ENCODE measurements at regions not wholly inside any gene's neighbourhood (a gene's known extent, or its start where the extent isn't known, plus 50 kb on each side); places are given as distances from the start of the nearest gene placed in this dataset.

DNA sequence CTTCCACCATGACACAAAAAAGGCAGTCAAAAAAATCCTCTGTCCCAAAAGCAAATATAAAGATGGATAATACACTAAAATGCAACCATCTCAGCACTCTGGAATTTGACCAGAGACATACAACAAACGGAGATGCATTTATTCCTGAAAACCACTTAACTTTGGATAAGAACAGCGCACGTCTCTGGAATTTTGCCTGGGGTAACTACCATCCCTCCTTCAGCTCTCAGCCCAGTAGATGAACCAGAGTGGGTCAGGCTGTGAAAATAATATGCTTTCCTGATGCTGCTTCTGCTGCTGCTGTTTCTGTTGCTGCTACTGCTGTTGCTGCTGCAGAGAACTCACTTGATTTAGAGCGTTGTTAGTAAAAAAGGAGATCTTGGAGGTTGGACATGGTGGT lies 133.8 kb upstream of the ACVR2A start:
- TF ChIP-seq OSR1 (CRISPR knock-in tag; IDR thresholded peaks at IDR 0.05) (no peak), ARNTL (CRISPR knock-in tag; IDR thresholded peaks at IDR 0.05; ENCODE audit: borderline replicate concordance, low read depth) (no peak), ZFP30 (CRISPR knock-in tag; IDR thresholded peaks at IDR 0.05) (no peak), ISL1 (CRISPR knock-in tag; IDR thresholded peaks at IDR 0.05) (no peak), GLIS3 (CRISPR knock-in tag; IDR thresholded peaks at IDR 0.05) (no peak), ZNF70 (CRISPR knock-in tag; IDR thresholded peaks at IDR 0.05) (no peak), ESRRG (CRISPR knock-in tag; IDR thresholded peaks at IDR 0.05) (no peak), ZNF8 (CRISPR knock-in tag; IDR thresholded peaks at IDR 0.05) (no peak), RARB (CRISPR knock-in tag; IDR thresholded peaks at IDR 0.05) (no peak), PATZ1 (CRISPR knock-in tag; IDR thresholded peaks at IDR 0.05; ENCODE audit: borderline replicate concordance) (no peak), ZNF565 (CRISPR knock-in tag; conservative IDR thresholded peaks at IDR 0.05; ENCODE audit: low read depth) (no peak), TCF4 (CRISPR knock-in tag; IDR thresholded peaks at IDR 0.05; ENCODE audit: borderline replicate concordance) (no peak), ZC3H10 (CRISPR knock-in tag; IDR thresholded peaks at IDR 0.05) (no peak)
- TF ChIP-seq, protein P1, sequence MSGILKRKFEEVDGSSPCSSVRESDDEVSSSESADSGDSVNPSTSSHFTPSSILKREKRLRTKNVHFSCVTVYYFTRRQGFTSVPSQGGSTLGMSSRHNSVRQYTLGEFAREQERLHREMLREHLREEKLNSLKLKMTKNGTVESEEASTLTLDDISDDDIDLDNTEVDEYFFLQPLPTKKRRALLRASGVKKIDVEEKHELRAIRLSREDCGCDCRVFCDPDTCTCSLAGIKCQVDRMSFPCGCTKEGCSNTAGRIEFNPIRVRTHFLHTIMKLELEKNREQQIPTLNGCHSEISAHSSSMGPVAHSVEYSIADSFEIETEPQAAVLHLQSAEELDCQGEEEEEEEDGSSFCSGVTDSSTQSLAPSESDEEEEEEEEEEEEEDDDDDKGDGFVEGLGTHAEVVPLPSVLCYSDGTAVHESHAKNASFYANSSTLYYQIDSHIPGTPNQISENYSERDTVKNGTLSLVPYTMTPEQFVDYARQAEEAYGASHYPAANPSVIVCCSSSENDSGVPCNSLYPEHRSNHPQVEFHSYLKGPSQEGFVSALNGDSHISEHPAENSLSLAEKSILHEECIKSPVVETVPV (CRISPR knock-in tag; IDR thresholded peaks at IDR 0.05): no peak
- no peak for ATAC-seq

- no peak for TF ChIP-seq PATZ1 (CRISPR knock-in tag; IDR thresholded peaks at IDR 0.05; ENCODE audit: borderline replicate concordance)
- TF ChIP-seq, protein P2, sequence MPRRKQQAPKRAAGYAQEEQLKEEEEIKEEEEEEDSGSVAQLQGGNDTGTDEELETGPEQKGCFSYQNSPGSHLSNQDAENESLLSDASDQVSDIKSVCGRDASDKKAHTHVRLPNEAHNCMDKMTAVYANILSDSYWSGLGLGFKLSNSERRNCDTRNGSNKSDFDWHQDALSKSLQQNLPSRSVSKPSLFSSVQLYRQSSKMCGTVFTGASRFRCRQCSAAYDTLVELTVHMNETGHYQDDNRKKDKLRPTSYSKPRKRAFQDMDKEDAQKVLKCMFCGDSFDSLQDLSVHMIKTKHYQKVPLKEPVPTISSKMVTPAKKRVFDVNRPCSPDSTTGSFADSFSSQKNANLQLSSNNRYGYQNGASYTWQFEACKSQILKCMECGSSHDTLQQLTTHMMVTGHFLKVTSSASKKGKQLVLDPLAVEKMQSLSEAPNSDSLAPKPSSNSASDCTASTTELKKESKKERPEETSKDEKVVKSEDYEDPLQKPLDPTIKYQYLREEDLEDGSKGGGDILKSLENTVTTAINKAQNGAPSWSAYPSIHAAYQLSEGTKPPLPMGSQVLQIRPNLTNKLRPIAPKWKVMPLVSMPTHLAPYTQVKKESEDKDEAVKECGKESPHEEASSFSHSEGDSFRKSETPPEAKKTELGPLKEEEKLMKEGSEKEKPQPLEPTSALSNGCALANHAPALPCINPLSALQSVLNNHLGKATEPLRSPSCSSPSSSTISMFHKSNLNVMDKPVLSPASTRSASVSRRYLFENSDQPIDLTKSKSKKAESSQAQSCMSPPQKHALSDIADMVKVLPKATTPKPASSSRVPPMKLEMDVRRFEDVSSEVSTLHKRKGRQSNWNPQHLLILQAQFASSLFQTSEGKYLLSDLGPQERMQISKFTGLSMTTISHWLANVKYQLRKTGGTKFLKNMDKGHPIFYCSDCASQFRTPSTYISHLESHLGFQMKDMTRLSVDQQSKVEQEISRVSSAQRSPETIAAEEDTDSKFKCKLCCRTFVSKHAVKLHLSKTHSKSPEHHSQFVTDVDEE (CRISPR knock-in tag; IDR thresholded peaks at IDR 0.05): no peak
- no peak for TF ChIP-seq CSDC2 (CRISPR knock-in tag; IDR thresholded peaks at IDR 0.05)
- no peak for TF ChIP-seq ZNF8 (CRISPR knock-in tag; IDR thresholded peaks at IDR 0.05)
- no peak for TF ChIP-seq ZFP30 (CRISPR knock-in tag; IDR thresholded peaks at IDR 0.05)
- no peak for ATAC-seq
Measured at GRCh38 chr2:147709655-147710054, 135.2 kb upstream of the ACVR2A start.

DNA sequence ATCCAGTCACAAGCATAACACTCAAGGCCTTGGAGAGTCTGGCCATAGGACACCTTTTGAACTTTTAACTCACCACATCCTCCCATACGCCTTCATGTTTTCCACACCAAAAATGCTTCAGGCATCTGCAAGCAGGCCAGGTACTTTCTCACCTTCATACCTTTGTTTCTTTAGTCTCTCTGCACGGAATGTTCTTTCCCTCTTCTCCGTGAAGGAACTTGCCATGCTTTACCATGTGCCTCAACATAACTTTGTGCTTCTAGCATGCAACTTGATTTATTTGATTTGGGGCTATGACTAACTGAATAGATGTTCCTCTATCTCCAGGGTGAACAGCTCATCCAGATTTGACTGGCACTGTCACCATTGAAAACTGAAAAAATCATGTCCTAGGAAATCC lies 141.7 kb upstream of the ACVR2A start:
- ATAC-seq: no peak
- TF ChIP-seq RARB (CRISPR knock-in tag; IDR thresholded peaks at IDR 0.05) (no peak), PPARA (CRISPR knock-in tag; IDR thresholded peaks at IDR 0.05; ENCODE audit: borderline replicate concordance) (no peak), OSR1 (CRISPR knock-in tag; IDR thresholded peaks at IDR 0.05) (no peak), ZNF565 (CRISPR knock-in tag; conservative IDR thresholded peaks at IDR 0.05; ENCODE audit: low read depth) (no peak), ZNF70 (CRISPR knock-in tag; IDR thresholded peaks at IDR 0.05) (no peak), ZFP30 (CRISPR knock-in tag; IDR thresholded peaks at IDR 0.05) (no peak), BACH2 (CRISPR knock-in tag; IDR thresholded peaks at IDR 0.05; ENCODE audit: borderline replicate concordance) (no peak), ZC3H10 (CRISPR knock-in tag; IDR thresholded peaks at IDR 0.05) (no peak), PATZ1 (CRISPR knock-in tag; IDR thresholded peaks at IDR 0.05; ENCODE audit: borderline replicate concordance) (no peak), ESRRG (CRISPR knock-in tag; IDR thresholded peaks at IDR 0.05) (no peak), ARNTL (CRISPR knock-in tag; IDR thresholded peaks at IDR 0.05; ENCODE audit: borderline replicate concordance, low read depth) (no peak), ISL1 (CRISPR knock-in tag; IDR thresholded peaks at IDR 0.05) (no peak), CSDC2 (CRISPR knock-in tag; IDR thresholded peaks at IDR 0.05) (no peak), TOX (CRISPR knock-in tag; IDR thresholded peaks at IDR 0.05; ENCODE audit: borderline replicate concordance) (no peak)
- TF ChIP-seq, protein P3, sequence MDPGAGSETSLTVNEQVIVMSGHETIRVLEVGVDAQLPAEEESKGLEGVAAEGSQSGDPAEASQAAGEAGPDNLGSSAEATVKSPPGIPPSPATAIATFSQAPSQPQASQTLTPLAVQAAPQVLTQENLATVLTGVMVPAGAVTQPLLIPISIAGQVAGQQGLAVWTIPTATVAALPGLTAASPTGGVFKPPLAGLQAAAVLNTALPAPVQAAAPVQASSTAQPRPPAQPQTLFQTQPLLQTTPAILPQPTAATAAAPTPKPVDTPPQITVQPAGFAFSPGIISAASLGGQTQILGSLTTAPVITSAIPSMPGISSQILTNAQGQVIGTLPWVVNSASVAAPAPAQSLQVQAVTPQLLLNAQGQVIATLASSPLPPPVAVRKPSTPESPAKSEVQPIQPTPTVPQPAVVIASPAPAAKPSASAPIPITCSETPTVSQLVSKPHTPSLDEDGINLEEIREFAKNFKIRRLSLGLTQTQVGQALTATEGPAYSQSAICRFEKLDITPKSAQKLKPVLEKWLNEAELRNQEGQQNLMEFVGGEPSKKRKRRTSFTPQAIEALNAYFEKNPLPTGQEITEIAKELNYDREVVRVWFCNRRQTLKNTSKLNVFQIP (CRISPR knock-in tag; IDR thresholded peaks at IDR 0.05; ENCODE audit: borderline replicate concordance, low read depth): no peak
